ENCODE measurements at regions not wholly inside any gene's neighbourhood (a gene's known extent, or its start where the extent isn't known, plus 50 kb on each side); places are given as distances from the start of the nearest gene placed in this dataset.

DNA sequence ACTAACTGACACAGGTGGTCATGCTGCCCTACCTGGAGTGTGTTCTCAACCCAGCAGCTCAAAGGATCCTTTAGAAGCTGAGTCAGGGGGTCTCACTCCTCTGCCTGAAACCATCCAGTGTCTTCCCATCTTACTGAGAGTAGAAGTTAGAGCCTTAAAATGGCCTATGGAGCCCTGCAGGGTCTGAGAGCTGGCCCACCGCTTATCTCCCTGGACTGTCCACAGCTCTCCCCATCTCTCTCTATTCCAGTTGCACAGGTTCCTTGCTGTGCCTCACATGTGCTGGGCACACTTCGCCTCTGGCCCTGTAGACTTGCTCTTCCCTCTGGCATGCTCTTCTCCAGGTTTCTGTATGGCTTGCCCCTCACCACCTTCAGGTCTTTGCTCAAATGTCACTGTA lies 148.6 kb upstream of the CACNA1E start:
- H3K4me1 Mint-ChIP-seq = no peaks in the 10 kb centered on the region
- H3K27me3 Mint-ChIP-seq = no peaks in the 10 kb centered on the region
- no peak overlapping the region for H3K4me3 Mint-ChIP-seq
- ATAC-seq (replicated peaks; ENCODE audit: extremely low read depth, poor library complexity, severe bottlenecking) (no peak), DNase-seq (ENCODE audit: low spot score in 2 of 2) (no peak)
- no peaks in the 10 kb centered on the region for H3K9me3 Mint-ChIP-seq
- no peaks in the 10 kb centered on the region for H3K36me3 Mint-ChIP-seq (ENCODE audit: insufficient read depth)
- no peak overlapping the region for H3K27ac Mint-ChIP-seq (ENCODE audit: low read depth)

GRCh38 chr1:181335631-181336030 lies 147.7 kb upstream of the CACNA1E start:
- Mint-ChIP-seq H3K27me3 (no peaks in the 10 kb centered on the region), H3K4me3 (no peak overlapping the region), H3K36me3 (ENCODE audit: insufficient read depth) (no peaks in the 10 kb centered on the region), H3K9me3 (no peaks in the 10 kb centered on the region), H3K27ac (ENCODE audit: low read depth) (no peak overlapping the region), H3K4me1 (no peaks in the 10 kb centered on the region)
- ATAC-seq (replicated peaks; ENCODE audit: extremely low read depth, poor library complexity, severe bottlenecking) (no peak), DNase-seq (ENCODE audit: low spot score in 2 of 2) (no peak)

DNA sequence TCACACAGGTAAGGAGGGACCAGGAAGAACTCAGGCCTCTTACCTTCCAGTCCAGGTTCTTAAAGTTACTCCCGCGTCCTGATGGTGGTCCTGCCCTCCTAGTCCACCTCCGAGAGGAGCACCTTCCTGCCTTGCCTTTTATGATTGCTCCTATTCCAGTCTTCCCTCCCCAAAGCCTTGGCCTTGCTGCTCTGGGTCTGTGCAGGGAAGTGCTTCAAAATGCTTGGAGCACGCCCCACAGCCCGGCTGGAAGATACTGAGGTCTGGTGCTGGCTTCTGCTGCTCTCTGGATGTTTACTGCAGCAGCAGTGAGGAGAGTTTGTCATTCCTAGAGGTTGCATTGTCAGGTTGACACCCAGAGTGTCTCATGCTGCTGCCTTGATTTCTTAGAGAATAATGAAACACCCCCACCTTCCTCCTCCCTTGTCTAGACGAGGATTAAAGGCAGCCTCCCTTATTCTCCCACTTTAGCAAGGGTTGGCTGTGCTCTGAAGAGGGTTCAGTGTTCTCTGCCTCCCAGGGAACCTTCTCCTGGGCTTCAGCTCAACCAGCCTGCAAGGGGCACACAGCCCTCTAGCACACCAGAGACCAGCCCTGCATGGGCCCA lies 142.2 kb upstream of the CACNA1E start:
- H3K4me3 Mint-ChIP-seq = no peak overlapping the region
- no peaks in the 10 kb centered on the region for H3K9me3 Mint-ChIP-seq

GRCh38 chr1:181344091-181344490 lies 139.2 kb upstream of the CACNA1E start:
- Mint-ChIP-seq H3K4me1 (peaks cover 4% of the 10 kb centered on the region), H3K27ac (ENCODE audit: low read depth) (no peak overlapping the region), H3K9me3 (no peaks in the 10 kb centered on the region), H3K4me3 (no peak overlapping the region), H3K27me3 (peaks cover 34% of the 10 kb centered on the region), H3K36me3 (ENCODE audit: insufficient read depth) (no peaks in the 10 kb centered on the region)
- ATAC-seq (replicated peaks; ENCODE audit: extremely low read depth, poor library complexity, severe bottlenecking) (no peak), DNase-seq (ENCODE audit: low spot score in 2 of 2) (no peak)

More for the DNA sequence above, 142.2 kb upstream of the CACNA1E start:
- Mint-ChIP-seq H3K27me3 (peaks cover 34% of the 10 kb centered on the region), H3K4me1 (peaks cover 4% of the 10 kb centered on the region), H3K36me3 (ENCODE audit: insufficient read depth) (no peaks in the 10 kb centered on the region), H3K27ac (ENCODE audit: low read depth) (no peak overlapping the region)
- no peak for ATAC-seq (replicated peaks; ENCODE audit: extremely low read depth, poor library complexity, severe bottlenecking)
- no peak for DNase-seq (ENCODE audit: low spot score in 2 of 2)

DNA sequence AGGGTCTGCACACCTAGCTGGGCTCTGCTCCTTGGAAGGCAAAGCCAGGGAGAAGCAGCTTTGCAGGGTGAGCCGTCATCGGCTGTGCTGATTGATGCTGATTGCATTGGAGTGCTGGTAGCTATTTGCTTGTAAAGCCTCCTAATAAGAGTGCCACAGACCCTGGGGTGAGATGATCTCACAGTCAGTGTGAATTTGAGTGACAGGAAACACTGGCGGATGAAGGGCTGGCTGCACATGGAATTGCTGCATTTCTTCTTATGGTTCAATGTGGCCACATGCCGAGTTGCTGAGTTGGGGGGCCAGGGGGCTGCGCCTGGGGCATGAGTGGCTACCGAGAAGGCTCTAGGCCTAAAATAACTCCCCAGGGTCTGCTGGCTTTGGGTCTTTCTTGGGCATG lies 138.2 kb upstream of the CACNA1E start:
- no peak overlapping the region for H3K27ac Mint-ChIP-seq (ENCODE audit: low read depth)
- H3K36me3 Mint-ChIP-seq (ENCODE audit: insufficient read depth) = no peaks in the 10 kb centered on the region
- DNase-seq (ENCODE audit: low spot score in 2 of 2) = no peak
- no peak overlapping the region for H3K4me3 Mint-ChIP-seq
- no peaks in the 10 kb centered on the region for H3K9me3 Mint-ChIP-seq
- peaks cover 34% of the 10 kb centered on the region for H3K27me3 Mint-ChIP-seq
- peaks cover 4% of the 10 kb centered on the region for H3K4me1 Mint-ChIP-seq
- no peak for ATAC-seq (replicated peaks; ENCODE audit: extremely low read depth, poor library complexity, severe bottlenecking)

GRCh38 chr1:181347495-181348390 lies 135.6 kb upstream of the CACNA1E start:
- no peak for ATAC-seq (replicated peaks; ENCODE audit: extremely low read depth, poor library complexity, severe bottlenecking)
- Mint-ChIP-seq H3K4me3 (no peak overlapping the region), H3K27me3 (peaks cover 16% of the 10 kb centered on the region), H3K4me1 (peaks cover 4% of the 10 kb centered on the region), H3K27ac (ENCODE audit: low read depth) (no peak overlapping the region), H3K9me3 (no peaks in the 10 kb centered on the region), H3K36me3 (ENCODE audit: insufficient read depth) (no peaks in the 10 kb centered on the region)
- DNase-seq (ENCODE audit: low spot score in 2 of 2) = no peak

DNA sequence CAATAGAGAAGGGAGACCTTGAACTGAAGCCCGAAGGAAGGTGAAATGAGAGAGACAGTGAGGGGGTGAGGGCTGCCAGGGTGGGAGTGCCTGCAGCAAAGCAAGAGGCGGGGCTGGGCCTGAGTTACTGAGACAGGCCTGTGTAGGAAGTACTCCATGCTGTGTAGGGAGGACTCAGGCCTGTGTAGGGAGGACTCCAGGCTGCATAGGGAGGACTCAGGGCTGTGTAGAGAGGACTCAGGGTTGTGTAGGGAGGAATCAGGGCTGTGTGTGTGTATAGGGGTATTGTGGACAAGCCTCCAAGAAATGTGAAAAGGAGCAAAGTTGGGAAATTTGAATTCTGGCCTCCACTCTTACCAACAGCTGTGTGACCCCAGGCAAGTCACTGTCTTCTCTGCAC lies 133.8 kb upstream of the CACNA1E start:
- ATAC-seq (replicated peaks; ENCODE audit: extremely low read depth, poor library complexity, severe bottlenecking) (no peak), DNase-seq (ENCODE audit: low spot score in 2 of 2) (no peak)
- H3K36me3 Mint-ChIP-seq (ENCODE audit: insufficient read depth) = peaks cover 2% of the 10 kb centered on the region
- H3K27ac Mint-ChIP-seq (ENCODE audit: low read depth) = no peak overlapping the region
- H3K4me3 Mint-ChIP-seq = no peak overlapping the region
- no peaks in the 10 kb centered on the region for H3K4me1 Mint-ChIP-seq
- no peaks in the 10 kb centered on the region for H3K27me3 Mint-ChIP-seq
- no peaks in the 10 kb centered on the region for H3K9me3 Mint-ChIP-seq

- Mint-ChIP-seq H3K27ac (ENCODE audit: low read depth) (no peak overlapping the region), H3K9me3 (no peaks in the 10 kb centered on the region), H3K4me1 (no peaks in the 10 kb centered on the region), H3K36me3 (ENCODE audit: insufficient read depth) (peaks cover 2% of the 10 kb centered on the region), H3K27me3 (no peaks in the 10 kb centered on the region), H3K4me3 (no peak overlapping the region)
- ATAC-seq (replicated peaks; ENCODE audit: extremely low read depth, poor library complexity, severe bottlenecking) = no peak
- no peak for DNase-seq (ENCODE audit: low spot score in 2 of 2)
These were observed 133.2 kb upstream of the CACNA1E start for GRCh38 chr1:181350131-181350530.

- no peak for ATAC-seq (replicated peaks; ENCODE audit: extremely low read depth, poor library complexity, severe bottlenecking)
These were observed 131.6 kb upstream of the CACNA1E start for GRCh38 chr1:181351740-181352139.

GRCh38 chr1:181352695-181353094 lies 130.6 kb upstream of the CACNA1E start:
- no peak for DNase-seq (ENCODE audit: low spot score in 2 of 2)
- H3K4me3 Mint-ChIP-seq = no peak overlapping the region

More at GRCh38 chr1:181351740-181352139, 131.6 kb upstream of the CACNA1E start:
- Mint-ChIP-seq H3K36me3 (ENCODE audit: insufficient read depth) (peaks cover 2% of the 10 kb centered on the region), H3K27ac (ENCODE audit: low read depth) (no peak overlapping the region), H3K4me1 (no peaks in the 10 kb centered on the region), H3K27me3 (no peaks in the 10 kb centered on the region), H3K4me3 (no peak overlapping the region), H3K9me3 (no peaks in the 10 kb centered on the region)
- no peak for DNase-seq (ENCODE audit: low spot score in 2 of 2)

GRCh38 chr1:181353526-181353925 lies 129.8 kb upstream of the CACNA1E start:
- H3K27ac Mint-ChIP-seq (ENCODE audit: low read depth) = no peak overlapping the region
- H3K4me3 Mint-ChIP-seq = no peak overlapping the region
- H3K36me3 Mint-ChIP-seq (ENCODE audit: insufficient read depth) = peaks cover 2% of the 10 kb centered on the region
- H3K4me1 Mint-ChIP-seq = no peaks in the 10 kb centered on the region
- ATAC-seq (replicated peaks; ENCODE audit: extremely low read depth, poor library complexity, severe bottlenecking) (no peak), DNase-seq (ENCODE audit: low spot score in 2 of 2) (no peak)
- peaks cover 16% of the 10 kb centered on the region for H3K27me3 Mint-ChIP-seq
- no peaks in the 10 kb centered on the region for H3K9me3 Mint-ChIP-seq

More at GRCh38 chr1:181352695-181353094, 130.6 kb upstream of the CACNA1E start:
- no peaks in the 10 kb centered on the region for H3K9me3 Mint-ChIP-seq
- H3K4me1 Mint-ChIP-seq = no peaks in the 10 kb centered on the region
- no peak overlapping the region for H3K27ac Mint-ChIP-seq (ENCODE audit: low read depth)
- ATAC-seq (replicated peaks; ENCODE audit: extremely low read depth, poor library complexity, severe bottlenecking) = no peak
- peaks cover 2% of the 10 kb centered on the region for H3K36me3 Mint-ChIP-seq (ENCODE audit: insufficient read depth)
- peaks cover 8% of the 10 kb centered on the region for H3K27me3 Mint-ChIP-seq

- Mint-ChIP-seq H3K36me3 (ENCODE audit: insufficient read depth) (peaks cover 2% of the 10 kb centered on the region), H3K27ac (ENCODE audit: low read depth) (no peak overlapping the region), H3K9me3 (no peaks in the 10 kb centered on the region), H3K27me3 (peaks cover 26% of the 10 kb centered on the region), H3K4me1 (no peaks in the 10 kb centered on the region), H3K4me3 (no peak overlapping the region)
- ATAC-seq (replicated peaks; ENCODE audit: extremely low read depth, poor library complexity, severe bottlenecking) (no peak), DNase-seq (ENCODE audit: low spot score in 2 of 2) (no peak)
These were observed 128.5 kb upstream of the CACNA1E start for GRCh38 chr1:181354865-181355264.

Data from central memory CD8-positive, alpha-beta T cell (primary cell).